ENCODE measurements at regions not wholly inside any gene's neighbourhood (a gene's known extent, or its start where the extent isn't known, plus 50 kb on each side); places are given as distances from the start of the nearest gene placed in this dataset.

GRCh38 chr4:138595731-138596460, 353.7 kb upstream of the SLC7A11 start:
- Mint-ChIP-seq H3K4me1 (ENCODE audit: low read depth, unreplicated experiment) (no peaks in the 10 kb centered on the region), H3K27me3 (ENCODE audit: unreplicated experiment) (no peaks in the 10 kb centered on the region), H3K4me3 (ENCODE audit: low read depth, unreplicated experiment) (no peak overlapping the region), H3K27ac (ENCODE audit: unreplicated experiment) (no peak overlapping the region), H3K9me3 (ENCODE audit: low read depth, unreplicated experiment) (no peaks in the 10 kb centered on the region), H3K36me3 (ENCODE audit: insufficient read depth, unreplicated experiment) (no peaks in the 10 kb centered on the region)
- intact Hi-C loops (cut with micrococcal nuclease; ENCODE audit: unreplicated experiment): no loop called here
- DNase-seq: no peak
- BruUV-seq (replicated peaks): no TSS peak
- CTCF ChIA-PET: no interaction called here
- no peak for TF ChIP-seq CTCF (IDR thresholded peaks at IDR 0.05; ENCODE audit: unreplicated experiment)

- H3K27me3 Mint-ChIP-seq (ENCODE audit: unreplicated experiment): no peaks in the 10 kb centered on the region
- H3K36me3 Mint-ChIP-seq (ENCODE audit: insufficient read depth, unreplicated experiment): no peaks in the 10 kb centered on the region
- no TSS peak for BruUV-seq (replicated peaks)
- H3K9me3 Mint-ChIP-seq (ENCODE audit: low read depth, unreplicated experiment): no peaks in the 10 kb centered on the region
- no peak for TF ChIP-seq CTCF (IDR thresholded peaks at IDR 0.05; ENCODE audit: unreplicated experiment)
- no peak for DNase-seq
- no peak overlapping the region for H3K27ac Mint-ChIP-seq (ENCODE audit: unreplicated experiment)
- intact Hi-C loops (cut with micrococcal nuclease; ENCODE audit: unreplicated experiment): no loop called here
- H3K4me3 Mint-ChIP-seq (ENCODE audit: low read depth, unreplicated experiment): no peak overlapping the region
- CTCF ChIA-PET: no interaction called here
- no peaks in the 10 kb centered on the region for H3K4me1 Mint-ChIP-seq (ENCODE audit: low read depth, unreplicated experiment)
Observed at GRCh38 chr4:138595171-138595570, 353.0 kb upstream of the SLC7A11 start.

- no peak for DNase-seq
- Mint-ChIP-seq H3K27me3 (ENCODE audit: unreplicated experiment) (no peaks in the 10 kb centered on the region), H3K36me3 (ENCODE audit: insufficient read depth, unreplicated experiment) (no peaks in the 10 kb centered on the region), H3K4me3 (ENCODE audit: low read depth, unreplicated experiment) (no peak overlapping the region), H3K27ac (ENCODE audit: unreplicated experiment) (no peak overlapping the region), H3K9me3 (ENCODE audit: low read depth, unreplicated experiment) (no peaks in the 10 kb centered on the region), H3K4me1 (ENCODE audit: low read depth, unreplicated experiment) (no peaks in the 10 kb centered on the region)
- TF ChIP-seq CTCF (IDR thresholded peaks at IDR 0.05; ENCODE audit: unreplicated experiment): no peak
- intact Hi-C loops (cut with micrococcal nuclease; ENCODE audit: unreplicated experiment): no loop called here
- BruUV-seq (replicated peaks): no TSS peak
- CTCF ChIA-PET: no interaction called here
Observed at GRCh38 chr4:138592796-138593195, 350.6 kb upstream of the SLC7A11 start.

GRCh38 chr4:138591808-138592207, 349.7 kb upstream of the SLC7A11 start:
- no peak for DNase-seq
- H3K4me1 Mint-ChIP-seq (ENCODE audit: low read depth, unreplicated experiment): no peaks in the 10 kb centered on the region
- no peaks in the 10 kb centered on the region for H3K36me3 Mint-ChIP-seq (ENCODE audit: insufficient read depth, unreplicated experiment)
- no peak overlapping the region for H3K27ac Mint-ChIP-seq (ENCODE audit: unreplicated experiment)
- BruUV-seq (replicated peaks): no TSS peak
- no peak overlapping the region for H3K4me3 Mint-ChIP-seq (ENCODE audit: low read depth, unreplicated experiment)
- H3K9me3 Mint-ChIP-seq (ENCODE audit: low read depth, unreplicated experiment): peaks cover 2% of the 10 kb centered on the region
- TF ChIP-seq CTCF (IDR thresholded peaks at IDR 0.05; ENCODE audit: unreplicated experiment): no peak
- H3K27me3 Mint-ChIP-seq (ENCODE audit: unreplicated experiment): no peaks in the 10 kb centered on the region
- CTCF ChIA-PET: no interaction called here
- intact Hi-C loops (cut with micrococcal nuclease; ENCODE audit: unreplicated experiment): no loop called here

Measured in Calu3 (cell line).